ENCODE measurements at regions not wholly inside any gene's neighbourhood (a gene's known extent, or its start where the extent isn't known, plus 50 kb on each side); places are given as distances from the start of the nearest gene placed in this dataset.

- TF ChIP-seq POLR2A (IDR thresholded peaks at IDR 0.05) (no peak), CTCF (IDR thresholded peaks at IDR 0.05) (no peak), POLR2AphosphoS5 (IDR thresholded peaks at IDR 0.05) (no peak)
These were observed 83.5 kb upstream of the CFAP20DC start for GRCh38 chr3:59133311-59133710.
